ENCODE measurements at regions not wholly inside any gene's neighbourhood (a gene's known extent, or its start where the extent isn't known, plus 50 kb on each side); places are given as distances from the start of the nearest gene placed in this dataset.

DNA sequence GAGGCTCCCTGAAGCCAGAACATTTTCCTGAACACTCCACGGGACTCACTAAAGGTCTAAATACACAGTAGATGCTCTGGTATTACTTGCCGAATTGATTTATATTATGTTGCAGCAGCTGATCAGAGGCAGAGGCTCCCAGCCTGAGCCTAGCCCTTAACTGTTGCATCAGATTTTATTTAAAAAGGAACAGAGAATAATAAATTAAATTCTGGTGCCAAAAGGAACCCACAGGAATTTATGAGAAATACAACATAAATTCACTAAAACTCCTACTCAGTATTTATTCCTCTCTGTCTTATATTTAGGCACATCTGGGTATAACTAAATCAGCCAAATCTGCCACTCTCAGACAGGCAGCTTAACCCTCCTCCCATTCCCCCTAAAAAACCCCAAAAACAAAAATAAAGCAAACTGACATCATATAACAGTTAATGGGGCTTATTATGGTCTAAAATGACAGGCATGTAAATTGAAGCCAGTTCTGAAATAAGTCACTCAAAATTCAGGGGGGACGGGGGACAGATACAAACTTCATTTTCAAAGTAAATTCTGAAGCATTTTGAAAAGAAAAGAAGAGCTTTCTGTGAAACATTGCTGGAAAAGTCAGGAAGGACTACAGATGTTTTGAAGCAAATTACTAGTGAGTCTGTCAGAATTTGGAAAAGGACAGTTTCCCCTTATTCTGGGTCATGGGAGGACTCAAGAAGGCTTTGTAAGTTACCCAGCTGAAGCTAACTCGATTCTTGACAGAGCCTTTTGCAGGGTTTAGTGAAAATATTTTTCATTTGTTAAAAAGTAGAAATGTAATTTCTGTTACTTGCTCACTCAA lies 53.8 kb upstream of the CORO2B start:
- no peak for DNase-seq

- no peak for DNase-seq
Observed at GRCh38 chr15:68525815-68526214, 53.0 kb upstream of the CORO2B start.

- DNase-seq = no peak
Observed at GRCh38 chr15:68526269-68526668, 52.5 kb upstream of the CORO2B start.

DNA sequence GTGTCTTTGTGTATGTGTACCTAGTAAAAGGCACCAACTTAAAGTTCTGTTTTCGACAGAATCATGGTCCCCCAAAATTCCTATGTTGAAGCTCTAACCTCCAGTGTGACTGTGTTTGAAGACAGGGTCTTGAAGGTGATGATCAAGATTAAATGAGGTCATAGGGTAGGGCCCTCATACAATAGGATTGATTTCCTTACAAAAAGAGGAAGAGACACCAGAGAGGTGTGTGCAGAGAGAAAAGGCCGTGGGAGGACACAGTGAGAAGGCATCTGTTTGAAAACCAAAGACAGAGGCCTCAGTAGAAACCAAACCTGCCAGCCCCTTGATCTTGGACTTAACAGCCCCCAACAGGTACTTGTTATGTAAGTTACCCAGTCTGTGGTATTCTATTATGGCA lies 52.0 kb upstream of the CORO2B start:
- DNase-seq = no peak

- no peak for DNase-seq
Observed at GRCh38 chr15:68528626-68529290, 50.0 kb upstream of the CORO2B start.

Measured in hypothalamus (tissue), 51 donors.